SU-DHL-6 (cell line): ENCODE measurements at regions not wholly inside any gene's neighbourhood (a gene's known extent, or its start where the extent isn't known, plus 50 kb on each side); places are given as distances from the start of the nearest gene placed in this dataset.

ENCODE experiments used
- CTCF ChIP-seq: fragments of 200-600 bp; sonication (generic); IDR thresholded peaks from one replicate; pipeline ENCODE4 v1.5.1; 2017; ENCODE audit warnings: antibody characterized with exemption, mild to moderate bottlenecking, low read length, moderate library complexity; ENCODE audit not compliant: insufficient read depth, poor library complexity, severe bottlenecking
- EZH2phosphoT487 ChIP-seq: fragments of 200-600 bp; sonication (generic), shearing (Covaris generic); conservative IDR thresholded peaks from 2 replicates; pipeline ENCODE4 v1.6.1; 2018; ENCODE audit warnings: mild to moderate bottlenecking, antibody characterized with exemption, low read length, moderate library complexity, mixed read lengths

- no peak for TF ChIP-seq CTCF
- TF ChIP-seq EZH2phosphoT487: no peak
Observed at GRCh38 chr4:31023109-31023508, 302.9 kb downstream of the PCDH7 start.
